GM19438 (cell line): ENCODE measurements at regions not wholly inside any gene's neighbourhood (a gene's known extent, or its start where the extent isn't known, plus 50 kb on each side); places are given as distances from the start of the nearest gene placed in this dataset.

Experiments
- ATAC-seq: cut with Tn5 transposase; IDR thresholded peaks from one replicate; pipeline ENCODE4 v1.9.1; 2021; ENCODE audit warnings: low read depth; ENCODE audit not compliant: unreplicated experiment

DNA sequence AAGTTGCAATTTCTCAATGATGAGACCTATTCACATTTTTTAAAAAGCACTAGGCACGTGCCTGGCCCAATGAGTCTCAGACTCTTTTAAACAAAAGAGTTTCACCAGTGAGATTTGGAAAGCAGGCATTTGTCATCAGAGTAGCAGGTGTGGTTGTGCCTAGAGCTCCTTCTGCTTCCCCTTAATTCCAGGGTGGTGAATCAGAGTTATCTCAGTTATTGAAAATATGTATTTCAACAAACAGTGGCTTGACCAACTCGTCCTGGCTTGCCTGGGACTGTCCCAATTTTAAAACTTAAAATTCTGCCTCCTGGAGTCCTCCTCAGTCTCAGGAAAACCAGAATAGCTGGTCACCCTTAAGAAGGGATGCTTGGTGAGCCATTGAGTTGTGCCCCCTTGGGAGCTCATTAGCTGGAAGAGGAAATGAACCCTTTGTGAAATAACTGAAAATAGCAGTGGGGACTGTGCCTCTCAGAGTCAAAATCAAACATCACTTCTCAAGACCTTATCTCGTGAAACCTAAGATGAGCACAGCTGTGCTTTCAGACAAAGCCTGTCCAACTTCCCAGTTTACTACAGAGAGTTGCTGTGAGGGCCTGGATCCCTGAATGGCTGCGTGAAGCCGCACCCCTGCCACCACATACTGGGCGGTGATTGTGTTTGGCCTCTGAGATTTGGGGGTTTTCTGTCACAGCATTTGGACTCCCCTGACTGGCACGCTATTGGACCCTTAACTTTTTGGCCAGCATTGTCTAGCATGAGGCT, 116.3 kb downstream of the ANKRD60 start:
- ATAC-seq: no peak

DNA sequence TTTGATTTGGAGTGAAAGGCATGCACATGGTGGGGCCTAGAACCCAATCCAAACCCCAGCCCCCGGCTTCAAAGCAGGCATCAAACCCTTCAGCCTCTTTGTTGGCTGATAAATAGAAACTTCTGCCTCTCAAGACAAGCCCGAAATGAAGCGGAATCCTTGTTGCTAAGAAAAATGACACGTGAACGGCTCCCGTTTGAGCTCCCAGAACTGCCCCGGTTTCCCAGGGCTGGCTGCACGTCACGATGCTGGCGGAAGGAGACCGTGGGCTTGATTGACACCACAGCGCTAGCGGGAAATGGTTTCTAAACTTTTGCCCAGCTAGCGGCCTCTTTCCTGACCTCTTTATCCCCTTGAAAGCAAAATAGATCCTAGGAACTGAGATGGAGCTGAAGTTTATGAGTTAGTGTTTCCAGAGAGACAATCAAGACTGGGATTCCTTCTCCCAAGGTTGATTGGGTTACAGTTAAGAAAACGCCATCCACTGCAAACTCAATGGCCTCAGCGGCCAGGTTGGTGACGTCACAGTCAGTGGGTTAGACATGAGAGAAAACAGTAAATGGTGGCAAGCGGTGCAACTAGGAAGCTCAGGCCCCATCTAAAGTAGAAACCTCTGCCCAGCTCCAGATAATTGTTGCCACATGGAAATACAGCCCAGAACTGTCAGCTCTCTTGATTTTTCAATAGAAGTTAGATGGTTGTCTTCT, 117.0 kb downstream of the ANKRD60 start:
- ATAC-seq: no peak

DNA sequence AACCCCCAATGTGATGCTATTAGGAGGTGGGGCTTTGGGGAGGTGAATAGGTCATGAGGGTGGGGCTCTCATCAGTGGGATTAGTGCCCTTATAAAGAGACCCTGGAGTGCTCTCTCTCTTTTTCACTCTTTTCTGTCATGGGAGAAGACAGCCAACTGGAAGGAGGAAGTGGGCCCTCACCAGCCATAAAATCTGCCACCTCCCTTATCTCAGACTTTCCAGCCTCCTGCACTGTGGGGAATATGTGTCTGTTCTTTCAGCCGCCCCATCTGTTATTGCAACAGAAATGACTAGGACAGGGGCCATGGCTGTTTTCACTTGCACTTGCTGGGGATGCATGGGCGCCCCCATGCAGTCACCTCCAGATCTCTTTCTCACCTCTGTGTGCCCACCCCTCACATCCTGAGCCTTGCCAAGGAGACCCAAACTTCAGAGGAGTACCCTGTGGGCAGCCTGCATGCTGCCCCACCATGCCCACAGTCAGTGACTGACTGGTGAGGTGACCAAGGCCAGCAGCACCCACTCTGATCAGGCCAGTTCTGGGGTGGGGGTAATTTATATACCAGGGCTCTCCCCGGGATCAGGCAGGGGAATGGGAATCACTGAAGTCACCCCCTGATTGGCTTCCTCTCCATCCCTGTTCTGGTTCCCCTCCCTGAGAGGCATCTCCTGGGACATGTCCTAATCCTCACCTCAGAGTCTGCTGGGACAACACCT, 118.4 kb downstream of the ANKRD60 start:
- ATAC-seq: no peak

DNA sequence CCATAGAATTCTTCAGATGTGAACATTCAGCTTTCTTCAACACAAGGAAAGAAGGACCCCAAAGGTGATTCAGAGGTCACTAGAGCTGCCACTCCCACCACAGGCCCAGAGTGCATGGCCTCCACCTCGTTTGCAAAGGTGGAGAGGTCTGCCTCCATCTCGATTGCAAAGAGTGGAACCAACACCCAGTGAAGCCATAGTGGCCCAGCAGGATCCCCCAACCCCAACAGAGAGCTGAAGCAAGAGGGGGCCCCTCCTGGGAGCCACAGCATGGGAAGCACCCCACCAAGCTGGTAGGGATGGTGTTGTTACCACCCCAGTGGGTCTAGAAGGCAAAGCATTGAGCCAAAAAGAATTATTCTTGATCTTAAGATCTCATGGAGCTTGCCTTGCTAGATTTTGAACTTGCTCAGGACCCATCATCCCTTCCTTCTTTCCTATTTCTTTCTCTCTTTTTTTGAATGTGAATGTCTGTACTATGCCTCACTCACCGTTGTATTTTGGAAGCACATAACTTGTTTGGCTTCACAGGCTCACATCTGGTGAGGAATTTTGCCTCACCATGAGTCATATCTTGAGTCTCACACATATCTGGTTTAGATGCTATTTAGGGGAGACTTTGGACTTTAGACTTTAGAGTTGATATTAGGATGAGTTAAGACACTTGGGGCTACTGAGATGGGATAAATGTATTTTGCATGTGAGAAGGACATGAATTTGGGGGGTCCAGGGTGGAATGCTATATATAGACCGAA, 119.2 kb downstream of the ANKRD60 start:
- ATAC-seq: no peak

DNA sequence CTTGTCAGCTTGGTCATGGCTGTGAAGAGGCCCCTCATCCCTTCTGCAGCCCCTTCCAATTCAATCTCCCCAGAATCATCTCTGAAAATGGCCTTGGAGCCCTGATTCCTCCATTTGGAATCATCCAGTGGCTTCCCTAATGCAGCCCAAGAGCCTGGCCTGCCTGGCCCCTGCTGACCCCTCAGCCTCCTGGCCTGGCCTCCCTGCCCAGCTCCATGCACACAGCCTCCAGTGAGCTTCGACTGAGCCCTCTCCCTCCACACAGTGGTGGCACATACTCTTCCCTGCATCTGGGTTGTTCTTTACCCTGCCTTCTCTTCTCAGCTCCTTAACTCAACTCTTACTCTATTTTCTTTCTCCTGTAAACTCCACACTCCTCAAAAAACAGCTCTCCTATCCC, 120.9 kb downstream of the ANKRD60 start:
- no peak for ATAC-seq

DNA sequence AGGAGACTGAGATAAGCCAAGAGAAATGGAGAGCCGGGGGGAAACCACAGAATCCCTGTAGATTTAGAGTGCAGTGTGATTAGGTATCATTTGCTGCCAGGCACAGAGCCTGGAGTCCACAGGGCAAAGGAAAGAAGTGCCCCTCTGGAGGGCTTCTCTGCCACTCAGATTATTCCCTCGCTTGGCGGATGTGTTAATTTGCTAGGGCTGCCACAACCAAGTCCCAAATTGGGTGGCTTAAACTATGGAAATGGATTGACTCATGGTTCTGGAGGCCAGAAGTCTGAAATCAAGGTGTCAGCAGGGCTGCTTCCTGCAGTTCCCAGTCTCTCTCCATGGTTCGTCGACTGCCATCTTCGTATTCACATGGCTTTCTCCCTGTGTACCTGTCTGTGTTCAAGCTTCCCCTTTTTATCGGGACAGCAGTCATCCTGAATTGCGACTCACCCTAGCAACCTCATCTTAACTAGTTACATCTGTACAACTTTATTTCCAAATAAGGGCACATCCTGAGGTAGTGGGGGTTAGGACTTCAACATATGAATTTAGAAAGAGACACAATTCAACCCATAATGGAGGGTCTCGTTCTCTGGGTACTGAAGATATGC, 122.2 kb downstream of the ANKRD60 start:
- no peak for ATAC-seq

DNA sequence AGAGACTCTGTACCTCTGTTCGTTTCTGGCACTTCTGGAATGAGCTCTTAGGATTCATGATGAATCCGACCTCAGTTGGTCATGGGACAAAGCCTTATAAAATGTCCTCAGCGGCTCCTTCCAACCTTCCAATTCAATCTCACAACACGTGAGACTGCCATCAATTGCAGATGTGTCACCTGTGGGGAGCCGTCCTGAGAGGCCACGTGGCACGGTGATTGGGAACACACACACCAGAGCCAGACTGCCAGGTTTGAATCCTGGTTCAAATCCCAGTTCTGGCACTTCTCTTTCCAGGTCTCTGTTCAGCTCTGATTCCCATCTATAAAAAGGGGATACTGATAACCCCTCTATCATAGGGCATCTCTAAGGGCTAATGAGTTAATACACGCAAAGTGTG, 124.5 kb downstream of the ANKRD60 start:
- no peak for ATAC-seq

DNA sequence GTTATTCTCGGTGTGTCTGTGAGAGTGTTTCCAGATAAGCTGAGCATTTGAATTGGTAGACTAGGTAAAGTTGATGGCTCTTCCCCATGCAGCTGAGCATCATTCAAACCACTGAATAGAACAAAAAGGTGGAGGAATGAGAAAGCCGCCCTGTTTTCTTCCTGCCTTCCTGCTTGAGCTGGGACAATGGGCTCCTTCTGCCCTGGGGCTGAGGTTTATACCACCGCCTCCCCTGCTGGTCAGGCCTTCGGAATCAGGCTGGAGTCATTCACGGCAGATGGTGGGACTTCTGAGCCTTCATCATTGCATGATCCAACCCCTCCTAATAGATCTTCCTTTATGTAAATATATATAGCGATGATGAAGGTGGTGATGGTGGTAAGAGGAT, 124.9 kb downstream of the ANKRD60 start:
- no peak for ATAC-seq

DNA sequence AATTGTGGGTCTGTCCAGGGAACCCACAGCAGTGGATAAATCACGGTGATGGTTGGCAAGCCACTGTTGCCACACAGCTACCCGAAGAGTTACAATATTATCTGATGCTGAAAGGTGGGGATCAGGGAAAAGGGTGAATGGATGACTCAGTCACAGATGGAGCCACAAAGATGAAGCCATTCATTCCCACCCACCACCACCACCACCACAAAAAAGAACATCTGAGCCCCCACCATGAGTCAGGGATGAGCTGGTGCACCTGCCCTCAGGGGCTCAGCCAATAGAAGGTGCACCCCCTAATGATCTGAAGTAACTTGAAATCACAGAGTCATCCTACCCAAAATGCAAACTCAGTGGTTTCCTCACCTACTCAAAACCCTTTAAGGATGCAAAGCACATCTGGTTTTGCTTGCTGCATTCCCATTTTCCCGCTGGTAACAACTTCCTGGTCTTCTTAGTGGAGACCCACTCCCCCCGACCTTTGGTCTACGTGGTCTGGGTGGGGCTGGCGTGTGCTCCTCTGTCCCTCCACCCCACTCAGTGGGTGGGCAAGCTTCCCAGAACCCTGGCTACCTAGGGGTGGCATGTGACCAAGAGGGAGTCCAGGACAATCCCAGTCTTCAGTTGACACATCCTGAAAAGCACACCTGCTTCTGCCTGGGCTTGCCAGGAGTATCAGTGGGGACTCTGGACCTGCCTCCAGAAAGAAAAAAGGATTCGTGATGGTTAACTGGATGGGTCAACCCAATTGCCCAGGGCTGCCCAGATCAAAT, 125.5 kb downstream of the ANKRD60 start:
- ATAC-seq: no peak

DNA sequence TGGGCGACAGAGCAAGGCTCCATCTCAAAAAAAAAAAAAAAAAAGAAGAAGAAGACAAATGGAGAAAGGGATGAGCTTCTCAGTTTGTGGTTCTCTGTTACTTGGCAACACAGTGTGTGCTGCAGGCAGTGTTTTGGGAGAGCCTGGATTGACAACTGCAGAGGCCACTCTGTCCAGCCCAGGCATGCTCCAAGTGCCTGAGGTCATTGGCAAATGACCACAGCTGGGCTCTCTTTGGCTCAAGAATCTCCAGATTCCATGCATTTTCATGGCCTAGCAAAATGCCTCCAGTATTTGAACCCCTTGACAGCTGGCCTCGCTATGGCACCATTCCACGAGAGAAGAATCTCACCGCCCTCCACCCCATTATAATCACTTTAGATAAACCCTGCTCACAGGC, 126.2 kb downstream of the ANKRD60 start:
- no peak for ATAC-seq

DNA sequence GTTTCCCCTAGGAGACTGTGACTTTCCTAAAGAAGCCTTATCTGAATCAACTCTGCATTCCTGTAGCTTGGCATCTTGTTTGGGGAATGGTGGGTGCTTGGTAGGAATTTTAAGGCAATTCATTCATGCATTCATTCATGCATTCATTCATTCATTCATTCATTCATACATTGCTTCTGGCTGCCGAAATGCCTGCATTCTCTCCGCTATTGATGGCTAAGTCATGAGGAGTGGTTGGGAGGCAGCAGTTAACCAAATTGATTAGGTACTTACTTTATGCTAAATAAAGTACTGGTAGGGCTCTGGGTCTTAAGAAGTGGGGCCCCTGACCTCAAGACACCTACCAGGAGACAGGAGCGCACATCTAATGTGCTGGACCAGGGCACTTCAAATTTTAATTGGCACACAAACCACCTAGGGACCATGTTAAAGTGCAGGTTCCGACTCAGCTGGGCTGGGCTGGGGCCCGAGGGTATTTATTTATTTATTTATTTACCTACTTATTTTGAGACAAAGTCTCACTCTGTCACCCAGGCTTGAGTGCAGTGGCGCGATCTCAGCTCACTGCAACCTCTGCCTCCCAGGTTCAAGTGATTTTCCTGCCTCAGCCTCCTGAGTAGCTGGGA, 127.6 kb downstream of the ANKRD60 start:
- ATAC-seq: no peak

DNA sequence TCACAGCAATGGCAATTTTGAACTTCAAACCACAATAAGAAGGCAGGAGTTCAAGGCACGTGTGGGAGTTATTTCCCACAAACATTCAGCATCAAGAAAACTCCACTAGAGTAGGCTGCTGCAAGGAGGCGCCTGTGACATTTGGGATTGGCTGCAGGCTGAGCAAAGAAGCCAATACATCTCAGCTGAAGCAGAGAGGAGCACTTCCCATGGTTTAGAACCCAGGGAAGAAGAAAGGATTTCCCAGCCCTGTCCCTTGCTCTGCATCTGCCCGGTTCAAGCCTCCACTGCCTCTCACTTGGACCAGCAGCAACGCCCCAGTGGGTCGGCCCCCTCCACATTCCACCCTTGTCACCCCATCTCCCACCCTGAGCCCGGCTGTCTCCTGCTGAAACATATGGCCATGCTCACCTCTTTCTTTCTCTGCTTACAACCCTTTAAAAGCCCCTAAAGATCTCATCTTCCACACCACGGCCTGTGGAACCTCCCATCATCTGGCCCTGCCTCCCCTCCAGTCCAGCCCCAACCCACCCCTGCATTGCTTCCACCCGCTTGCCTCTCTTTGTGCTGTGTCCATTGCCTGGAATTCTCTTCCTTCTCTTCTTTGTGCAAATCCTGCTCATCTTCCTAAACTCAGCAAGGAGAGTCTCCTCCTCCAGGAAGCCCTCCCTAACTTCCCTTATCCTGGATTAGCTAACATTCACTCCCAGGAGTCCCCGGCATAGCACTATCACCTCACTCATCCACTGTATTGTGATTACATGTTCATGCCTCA, 128.3 kb downstream of the ANKRD60 start:
- no peak for ATAC-seq

DNA sequence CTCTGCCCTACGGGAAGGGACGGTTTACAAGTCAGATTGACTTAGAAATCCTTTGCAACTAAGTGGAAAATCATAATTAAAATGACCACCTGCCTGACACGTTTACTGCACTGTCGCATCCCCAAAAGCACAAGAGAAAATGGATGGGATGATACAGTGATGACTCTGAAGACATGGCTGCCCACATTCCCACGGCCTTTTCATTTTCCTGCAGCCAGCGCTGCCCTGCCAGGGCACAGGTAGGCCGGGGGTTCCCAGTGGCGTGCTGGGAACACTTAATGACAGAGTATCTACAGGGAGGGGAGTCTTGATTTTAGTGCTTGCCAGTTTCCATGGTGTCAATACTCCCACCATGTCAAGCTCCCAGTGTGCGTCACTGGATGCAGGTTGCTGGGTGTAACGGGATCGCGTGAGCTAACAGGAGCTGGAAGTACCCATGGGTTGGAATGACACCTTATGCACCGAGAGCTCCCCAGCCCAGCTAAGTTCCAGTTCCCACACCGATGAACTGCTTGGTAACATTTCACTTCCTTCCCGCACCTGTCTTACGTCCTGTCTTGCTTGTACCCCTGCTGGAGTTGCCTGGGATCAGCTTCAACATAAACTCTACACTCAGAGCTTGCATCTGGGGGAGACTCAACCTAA, 129.0 kb downstream of the ANKRD60 start:
- ATAC-seq: no peak

DNA sequence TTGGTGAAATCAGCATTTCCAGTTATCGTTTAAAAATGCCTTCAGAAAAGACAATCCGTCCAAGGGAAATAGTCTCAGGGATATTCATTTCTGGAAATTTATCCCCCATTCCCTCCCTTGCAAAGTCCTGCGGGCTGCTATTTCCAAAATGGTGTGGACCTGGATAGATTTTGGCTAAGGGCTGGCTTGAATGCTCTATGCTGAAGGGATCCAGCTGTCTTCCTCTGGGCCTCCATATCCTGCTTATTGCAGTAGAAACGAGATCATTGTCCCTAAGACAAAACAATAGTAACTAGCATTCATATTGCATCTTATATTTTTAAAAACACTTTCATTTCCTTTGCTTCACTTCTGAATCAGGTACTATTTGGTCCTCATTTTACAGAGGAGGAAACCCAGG, 129.9 kb downstream of the ANKRD60 start:
- ATAC-seq: no peak

DNA sequence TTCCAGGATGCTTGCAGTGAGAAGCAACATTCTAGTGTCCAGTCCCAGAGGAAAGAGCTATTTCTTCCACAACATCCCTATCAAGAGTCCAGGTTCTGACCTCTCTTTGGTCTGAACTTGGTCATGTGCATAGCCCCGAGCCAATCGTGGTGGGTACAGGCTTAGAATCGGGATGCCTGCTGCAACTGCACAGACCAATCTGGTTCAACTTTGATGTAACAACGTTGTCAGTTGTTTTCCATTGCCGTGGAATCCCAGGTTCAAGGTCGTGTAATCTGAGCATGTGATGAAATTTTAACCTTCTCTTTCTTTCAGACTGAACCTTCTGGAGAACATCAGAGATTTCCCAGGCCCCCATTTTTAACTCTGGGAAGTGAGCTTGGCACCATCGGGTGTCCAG, 130.5 kb downstream of the ANKRD60 start:
- ATAC-seq: no peak

DNA sequence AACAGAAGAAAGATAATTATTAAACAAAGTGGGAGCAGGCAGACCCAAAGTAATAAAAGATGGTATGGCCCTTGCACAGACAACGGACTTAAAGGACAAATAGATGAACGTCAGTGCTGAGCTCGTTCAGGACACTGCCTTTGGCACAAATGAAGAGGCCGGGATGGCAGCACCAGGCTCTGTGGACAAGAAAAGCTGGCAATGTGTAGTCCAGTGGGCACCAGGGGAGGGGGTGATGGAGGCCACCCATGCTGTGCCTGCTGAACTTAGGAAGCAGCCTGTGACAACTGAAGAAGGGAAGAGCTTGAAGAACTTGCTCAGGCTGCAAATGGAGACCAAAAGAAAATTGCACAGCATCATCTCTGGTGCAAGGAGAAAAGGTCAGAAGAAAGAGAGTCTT, 131.0 kb downstream of the ANKRD60 start:
- ATAC-seq: no peak

DNA sequence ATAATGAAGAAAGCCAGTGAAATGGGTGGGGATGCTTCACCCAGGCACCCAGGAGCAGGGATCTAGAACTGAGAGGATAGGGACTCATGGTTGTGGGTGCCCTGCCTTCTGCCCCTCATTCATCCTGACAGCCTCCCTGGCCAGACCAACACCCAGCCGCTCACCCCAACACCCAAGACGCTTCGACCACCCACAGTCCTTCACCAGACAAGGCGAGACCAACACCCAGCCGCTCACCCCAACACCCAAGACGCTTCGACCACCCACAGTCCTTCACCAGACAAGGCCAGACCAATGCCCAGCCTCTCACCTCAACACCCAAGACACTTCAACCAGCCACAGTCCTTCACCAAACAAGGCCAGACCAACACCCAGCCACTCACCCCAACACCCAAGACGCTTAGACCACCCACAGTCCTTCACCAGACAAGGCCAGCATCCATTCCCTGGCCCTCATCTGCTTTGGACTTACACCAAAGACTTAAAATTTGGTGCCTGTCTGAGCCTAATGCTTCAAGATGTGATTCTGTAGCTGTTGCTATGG, 131.5 kb downstream of the ANKRD60 start:
- ATAC-seq: no peak

DNA sequence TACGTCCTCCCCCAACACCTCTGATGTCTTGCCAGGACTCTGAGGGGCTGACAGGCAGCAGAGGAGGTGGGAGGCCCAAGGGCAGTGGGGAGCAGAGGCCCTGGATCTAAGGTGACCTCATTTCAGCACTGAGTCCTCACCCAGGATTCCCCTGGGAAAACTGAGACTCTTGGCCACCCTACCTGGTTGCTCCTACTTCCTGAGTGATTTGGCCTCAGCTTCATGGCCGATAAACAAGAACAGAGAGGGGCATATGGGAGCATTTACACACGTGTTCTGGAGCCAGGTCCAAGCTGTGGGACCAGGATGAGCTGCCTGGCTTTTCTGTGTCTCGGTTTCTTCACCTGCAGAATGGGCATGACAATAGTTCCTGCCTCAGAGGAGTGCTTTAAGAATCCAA, 133.8 kb downstream of the ANKRD60 start:
- no peak for ATAC-seq
